ENCODE measurements at regions not wholly inside any gene's neighbourhood (a gene's known extent, or its start where the extent isn't known, plus 50 kb on each side); places are given as distances from the start of the nearest gene placed in this dataset.

DNA sequence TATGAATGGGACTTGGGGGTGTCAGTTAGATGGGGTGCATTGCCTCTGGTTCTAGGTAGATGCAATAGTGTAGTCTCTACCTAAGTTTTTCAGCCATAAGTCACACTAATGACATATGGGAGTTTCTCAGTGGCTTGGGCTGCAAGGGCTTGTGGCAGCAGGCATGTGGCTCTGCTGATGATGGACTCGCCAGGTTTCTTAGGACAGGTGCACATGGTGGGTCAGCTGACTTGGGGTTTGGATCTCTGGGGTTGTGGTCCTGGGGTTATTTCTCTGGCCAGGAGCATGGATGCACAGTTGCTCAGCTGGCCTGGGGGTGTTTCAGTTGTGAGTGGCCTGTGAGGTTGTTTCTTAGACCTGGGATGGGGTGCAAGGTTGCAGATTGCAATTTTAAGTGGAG is 120.0 kb upstream of the DCBLD2 start:
- no peak for DNase-seq (ENCODE audit: extremely low read depth, low read depth)

- DNase-seq (ENCODE audit: extremely low read depth, low read depth), result no peak
Observed at GRCh38 chr3:99016452-99016851, 115.0 kb upstream of the DCBLD2 start.

DNA sequence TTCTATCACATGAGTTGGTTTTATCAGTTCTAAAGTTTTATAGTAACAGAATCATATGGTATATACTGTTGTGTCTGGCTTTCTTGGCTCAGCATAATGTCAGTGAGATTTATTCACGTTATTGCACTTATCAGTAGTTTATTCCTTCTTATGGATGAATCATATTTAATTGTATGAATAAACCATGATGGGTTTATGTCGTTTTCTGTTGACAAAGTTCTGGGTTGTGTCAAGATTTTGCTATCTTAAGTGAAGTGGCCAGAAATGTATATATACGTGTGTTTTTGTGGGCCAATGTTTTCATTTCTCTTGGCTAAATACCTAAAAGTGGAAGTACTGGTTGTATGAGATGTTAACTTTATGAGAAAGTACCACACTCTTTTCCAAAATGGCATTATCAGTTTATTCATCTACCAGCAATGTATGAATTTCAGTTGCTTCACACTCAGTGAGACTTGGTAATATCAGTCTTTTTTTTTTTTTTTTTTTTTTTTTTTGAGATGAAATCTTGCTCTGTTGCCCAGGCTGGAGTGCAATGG is 112.4 kb upstream of the DCBLD2 start:
- no peak for DNase-seq (ENCODE audit: extremely low read depth, low read depth)

GRCh38 chr3:99013077-99013476 is 111.6 kb upstream of the DCBLD2 start:
- no peak for DNase-seq (ENCODE audit: extremely low read depth, low read depth)

DNA sequence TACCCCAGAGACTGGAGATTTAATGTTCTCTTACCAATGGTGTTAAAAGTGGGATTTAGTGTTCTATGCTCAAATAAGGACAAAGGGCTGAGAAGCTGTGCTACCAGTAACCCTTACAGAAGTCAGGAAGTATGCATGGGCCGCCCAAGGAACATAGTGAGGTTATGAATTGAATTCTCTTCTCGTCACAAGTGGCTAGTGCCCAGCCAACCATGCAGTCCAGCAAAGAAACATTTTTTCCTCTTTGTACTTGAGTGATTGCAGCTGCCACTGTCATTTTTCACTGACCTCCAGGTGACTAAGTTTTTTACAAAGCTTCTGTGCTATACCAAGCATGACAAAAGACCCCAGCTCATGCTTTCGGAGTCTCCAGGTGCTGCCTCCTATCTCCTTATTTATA is 110.6 kb upstream of the DCBLD2 start:
- DNase-seq (ENCODE audit: extremely low read depth, low read depth), result no peak

GRCh38 chr3:99009851-99010250 is 108.4 kb upstream of the DCBLD2 start:
- DNase-seq (ENCODE audit: extremely low read depth, low read depth), result no peak

DNA sequence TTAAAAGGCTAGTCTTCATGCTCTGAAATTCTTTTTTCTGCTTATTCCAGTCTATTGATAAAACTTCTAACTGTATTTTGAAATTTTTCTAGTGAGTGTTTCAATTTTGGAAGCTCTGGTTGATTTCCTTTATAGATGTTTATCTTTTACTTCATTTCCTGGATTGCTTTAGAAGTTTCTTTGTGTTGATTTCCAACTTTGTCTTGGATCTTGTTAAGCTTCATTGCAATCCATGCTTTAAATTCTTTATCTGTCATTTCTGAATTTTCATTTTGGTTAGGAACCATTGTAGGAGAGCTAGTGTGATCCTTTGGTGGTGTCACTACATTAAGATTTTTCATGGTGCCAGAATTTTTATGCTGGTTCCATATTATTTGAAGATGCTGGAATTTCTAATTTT is 105.2 kb upstream of the DCBLD2 start:
- DNase-seq (ENCODE audit: extremely low read depth, low read depth), result no peak

DNA sequence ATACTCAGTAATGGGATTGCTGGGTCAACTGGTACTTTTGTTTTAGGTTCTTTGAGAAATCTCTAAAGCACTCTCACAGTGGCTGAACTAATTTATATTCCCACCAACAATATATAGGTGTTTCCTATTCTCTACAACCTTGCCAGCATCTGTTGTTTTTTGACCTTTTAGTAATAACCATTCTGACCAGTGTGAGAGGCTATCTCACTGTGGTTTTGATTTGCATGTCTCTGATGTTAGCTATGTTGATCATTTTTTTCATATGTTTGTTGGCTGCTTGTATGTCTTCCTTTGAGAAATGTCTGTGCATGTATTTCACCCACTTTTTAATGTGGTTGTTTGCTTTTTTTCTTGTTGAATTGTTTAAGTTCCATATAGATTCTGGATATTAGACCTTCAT is 98.2 kb upstream of the DCBLD2 start:
- no peak for DNase-seq (ENCODE audit: extremely low read depth, low read depth)

DNA sequence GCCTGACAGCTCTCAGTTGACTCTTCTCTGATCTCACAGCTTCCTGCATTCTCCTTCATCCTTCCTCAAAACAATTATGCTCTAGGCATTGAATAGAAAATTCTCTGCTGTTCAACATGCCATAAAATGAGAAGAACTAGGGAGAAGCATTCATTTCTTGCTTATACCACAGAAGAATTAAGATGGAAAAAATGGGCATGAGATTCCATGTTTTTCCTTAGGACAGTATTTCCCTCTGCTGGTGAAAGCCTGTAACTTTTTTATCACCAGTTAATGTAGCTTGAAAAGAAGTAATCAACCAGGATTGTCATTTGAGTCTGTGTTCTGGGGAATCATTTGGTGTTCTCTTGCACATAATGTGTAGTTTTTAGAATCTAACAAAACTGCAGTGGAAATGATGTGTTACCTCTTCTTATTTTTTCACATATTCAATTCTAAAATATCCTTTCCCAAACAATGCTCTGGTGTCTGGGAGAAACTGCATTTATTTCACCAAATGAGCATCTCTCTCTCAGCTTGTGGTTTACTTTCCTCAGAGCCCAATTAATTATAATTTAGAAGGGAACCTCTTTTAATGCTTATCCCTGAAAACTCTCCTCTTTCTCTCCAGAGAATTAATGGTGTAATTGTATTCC is 92.8 kb upstream of the DCBLD2 start:
- DNase-seq (ENCODE audit: extremely low read depth, low read depth), result peak; percentile 38

DNA sequence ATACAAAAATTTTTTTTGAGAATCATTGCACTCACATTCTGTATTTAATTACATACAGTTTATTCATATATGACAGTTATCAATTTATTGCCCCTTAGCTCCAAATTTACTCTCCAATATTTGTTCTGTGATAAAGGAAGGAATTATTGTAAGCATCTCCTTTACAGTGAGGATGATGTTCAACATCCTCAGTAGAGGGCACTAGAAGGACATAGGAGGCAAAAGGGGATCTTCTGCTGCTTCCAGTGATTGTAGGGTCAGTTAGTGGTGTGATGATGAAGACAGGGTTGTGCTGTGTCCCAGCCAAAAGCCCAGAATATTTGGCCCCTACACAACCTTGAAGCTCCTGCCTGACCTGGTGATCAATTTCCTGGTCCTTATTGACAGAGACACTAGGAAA is 89.9 kb upstream of the DCBLD2 start:
- no peak for DNase-seq (ENCODE audit: extremely low read depth, low read depth)

DNA sequence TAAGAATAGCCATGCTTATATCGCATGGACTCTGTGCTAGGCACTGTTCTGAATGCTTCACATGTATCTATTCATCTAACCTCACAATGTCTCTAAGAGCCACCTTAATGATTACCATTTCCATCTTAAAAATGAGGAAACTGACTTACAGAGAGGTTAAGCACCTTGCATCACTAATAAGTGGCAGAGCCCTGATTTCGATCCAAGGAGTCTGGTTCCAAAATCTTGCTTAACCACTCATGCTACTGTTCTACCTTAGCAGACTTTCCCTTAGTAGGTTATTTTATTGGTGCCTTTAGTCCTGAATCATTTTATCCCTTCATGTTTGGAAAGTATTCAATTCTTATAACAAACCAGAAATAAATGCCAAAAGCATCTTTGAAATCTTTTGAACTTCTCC is 89.2 kb upstream of the DCBLD2 start:
- no peak for DNase-seq (ENCODE audit: extremely low read depth, low read depth)

- DNase-seq (ENCODE audit: extremely low read depth, low read depth), result no peak
Observed at GRCh38 chr3:98986073-98986472, 84.6 kb upstream of the DCBLD2 start.

DNA sequence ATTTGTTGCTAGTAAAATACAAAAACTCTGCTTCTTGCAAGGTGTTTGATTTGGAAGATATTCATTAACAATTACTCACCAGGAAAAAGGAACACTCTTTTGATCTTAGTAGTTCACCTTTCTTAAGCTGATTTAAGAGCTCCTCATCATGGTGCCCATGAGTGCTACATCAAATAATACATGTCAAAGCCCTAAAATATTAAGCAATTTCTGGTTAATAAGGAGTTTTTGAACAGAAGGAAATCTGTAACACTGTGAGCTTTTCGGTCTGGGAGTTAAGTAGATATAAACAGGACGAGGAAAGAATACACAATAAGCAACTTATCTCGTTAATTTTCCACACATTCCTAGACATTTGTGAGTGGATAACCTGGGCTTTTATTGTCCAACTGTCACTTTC is 83.9 kb upstream of the DCBLD2 start:
- DNase-seq (ENCODE audit: extremely low read depth, low read depth), result no peak

DNA sequence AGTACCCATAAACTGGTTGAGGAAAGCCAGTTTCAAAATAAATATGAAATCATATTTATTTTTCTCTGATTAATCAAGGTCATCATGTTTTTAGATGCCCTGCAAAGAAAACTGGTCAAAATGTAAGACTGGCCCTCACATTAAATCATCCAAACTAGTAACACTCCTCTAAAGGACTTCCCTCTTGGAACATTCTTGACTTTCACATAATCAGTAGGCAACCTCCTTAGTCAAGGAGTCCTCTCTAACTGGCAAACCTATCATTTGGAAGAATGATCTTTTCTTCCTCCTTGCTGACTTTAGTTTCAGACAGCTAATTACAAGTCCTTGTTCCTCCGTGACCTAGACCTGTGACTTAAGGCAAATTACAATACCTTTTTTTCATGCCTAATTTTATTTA is 82.5 kb upstream of the DCBLD2 start:
- no peak for DNase-seq (ENCODE audit: extremely low read depth, low read depth)

- no peak for DNase-seq (ENCODE audit: extremely low read depth, low read depth)
Observed at GRCh38 chr3:98982351-98982750, 80.9 kb upstream of the DCBLD2 start.

GRCh38 chr3:98980915-98981596 is 79.6 kb upstream of the DCBLD2 start:
- no peak for DNase-seq (ENCODE audit: extremely low read depth, low read depth)

DNA sequence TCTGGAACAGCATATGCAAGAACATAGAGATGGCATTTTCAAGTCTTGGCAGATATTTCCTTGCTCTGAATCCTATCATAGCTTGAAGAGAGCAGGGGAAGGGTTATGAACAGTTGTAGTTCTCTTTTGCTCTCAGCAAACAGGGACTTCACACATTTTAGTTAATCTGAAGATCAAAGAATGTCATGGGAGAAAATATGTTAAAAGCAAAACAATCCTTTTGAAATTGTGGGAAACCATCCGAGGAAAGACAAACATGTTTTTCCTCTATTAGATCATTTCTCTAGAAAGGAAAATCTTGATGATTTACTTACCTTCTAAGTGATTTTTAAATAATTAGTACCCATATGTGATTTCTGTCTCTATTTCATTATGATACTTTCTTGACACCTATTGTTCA is 77.8 kb upstream of the DCBLD2 start:
- DNase-seq (ENCODE audit: extremely low read depth, low read depth), result no peak

- no peak for DNase-seq (ENCODE audit: extremely low read depth, low read depth)
Observed at GRCh38 chr3:98978068-98978811, 76.7 kb upstream of the DCBLD2 start.

DNA sequence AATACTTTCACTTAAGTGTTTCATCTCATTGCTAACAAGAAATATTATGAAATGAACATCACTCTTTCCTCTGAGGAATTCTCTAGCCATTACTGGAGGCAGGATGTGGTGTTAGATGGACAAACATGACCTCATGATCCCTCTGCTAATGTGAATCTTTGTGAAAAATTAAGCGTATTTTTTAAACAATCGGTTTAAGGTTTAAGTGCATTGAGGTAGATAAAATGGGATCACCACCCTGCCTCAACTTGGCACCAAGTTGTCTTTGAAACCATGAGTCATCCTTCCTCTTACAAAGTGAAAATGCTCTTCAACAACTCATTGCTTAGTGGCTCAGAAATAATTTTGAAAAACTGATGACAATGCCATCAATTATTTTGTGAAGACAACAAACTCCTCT is 76.0 kb upstream of the DCBLD2 start:
- peak; percentile 77 for DNase-seq (ENCODE audit: extremely low read depth, low read depth)

GRCh38 chr3:98974442-98974841 is 72.9 kb upstream of the DCBLD2 start:
- no peak for DNase-seq (ENCODE audit: extremely low read depth, low read depth)

- DNase-seq (ENCODE audit: extremely low read depth, low read depth), result no peak
Observed at GRCh38 chr3:98972720-98973119, 71.2 kb upstream of the DCBLD2 start.

DNA sequence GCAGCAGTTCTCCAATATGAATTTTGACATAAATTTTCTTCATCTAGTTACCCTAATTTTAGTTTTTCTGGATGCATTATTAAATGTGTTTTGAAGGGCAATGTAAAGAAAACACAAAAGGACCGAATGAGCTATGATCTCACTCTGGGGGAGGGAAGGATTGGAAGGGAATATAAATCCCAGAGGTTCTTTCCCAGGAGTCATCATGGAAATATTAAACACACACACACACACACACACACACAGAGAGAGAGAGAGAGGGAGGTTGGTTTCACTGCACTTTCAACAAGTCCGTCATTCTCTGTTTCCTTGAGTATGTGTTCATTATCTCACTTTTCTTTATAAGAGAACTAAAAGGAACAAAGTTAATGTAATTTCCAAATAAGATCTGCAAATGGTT is 70.7 kb upstream of the DCBLD2 start:
- DNase-seq (ENCODE audit: extremely low read depth, low read depth), result peak; percentile 65
